Cardiac fibroblast (primary cell): ENCODE measurements at regions not wholly inside any gene's neighbourhood (a gene's known extent, or its start where the extent isn't known, plus 50 kb on each side); places are given as distances from the start of the nearest gene placed in this dataset.

Source experiments
- DNase-seq, 2 donors: peaks; one replicate each; pipeline versions ENCODE4 v3.0.0 to v3.0.0-alpha.2; 2010; ENCODE audit warnings: low read depth in 2 of 2
- H3K4me3 ChIP-seq, 2 donors: replicated peaks in 1 of 2; 1 replicate in 1 of 2; 2 replicates in 1 of 2; pipeline ENCODE4 v1.5.1; 2011; ENCODE audit warnings: low read depth in 2 of 2, low read length in 2 of 2, mild to moderate bottlenecking in 2 of 2, moderate library complexity in 1 of 2
- CTCF ChIP-seq: IDR thresholded peaks from one replicate; pipeline ENCODE4 v1.5.1; 2011; ENCODE audit warnings: low read depth, mild to moderate bottlenecking, low read length, inconsistent platforms

- TF ChIP-seq CTCF = no peak
- peak in 1 of 2 donors; percentile 72 for DNase-seq
- no peak overlapping the region for H3K4me3 ChIP-seq
Measured at GRCh38 chr9:81146684-81147337, 542.5 kb downstream of the TLE1 start.

DNA sequence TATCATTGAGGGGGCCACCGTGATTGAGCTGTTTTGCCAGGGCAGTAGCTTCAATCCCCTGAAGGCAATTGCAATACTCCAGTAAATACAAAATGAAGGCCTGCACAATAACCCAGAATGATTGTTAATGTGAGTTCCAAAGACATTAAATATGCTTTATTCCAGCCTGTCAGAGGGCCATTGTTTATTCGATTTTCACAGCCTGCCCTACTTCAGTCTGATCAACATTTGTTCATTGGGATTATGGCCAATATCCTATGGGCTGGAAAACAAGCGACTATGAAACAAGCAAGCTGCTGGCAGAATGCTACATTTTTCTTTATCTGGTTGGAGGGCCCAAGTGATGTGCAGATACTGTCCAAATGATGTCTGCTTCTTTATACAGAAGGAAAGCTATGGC, 543.1 kb downstream of the TLE1 start:
- DNase-seq = no peak
- no peak overlapping the region for H3K4me3 ChIP-seq
- TF ChIP-seq CTCF = no peak

- peak in 1 of 2 donors; percentile 66 for DNase-seq
- TF ChIP-seq CTCF = no peak
- no peak overlapping the region for H3K4me3 ChIP-seq
Measured at GRCh38 chr9:81145331-81145963, 543.9 kb downstream of the TLE1 start.

- TF ChIP-seq CTCF = no peak
- no peak overlapping the region for H3K4me3 ChIP-seq
- no peak for DNase-seq
Measured at GRCh38 chr9:81141961-81142360, 547.4 kb downstream of the TLE1 start.

- no peak for TF ChIP-seq CTCF
- no peak overlapping the region for H3K4me3 ChIP-seq
- no peak for DNase-seq
Measured at GRCh38 chr9:81137976-81138568, 551.3 kb downstream of the TLE1 start.

- TF ChIP-seq CTCF = no peak
- H3K4me3 ChIP-seq = no peak overlapping the region
- DNase-seq = no peak
Measured at GRCh38 chr9:81132796-81133195, 556.6 kb downstream of the TLE1 start.
